GM19438 (cell line): ENCODE measurements at regions not wholly inside any gene's neighbourhood (a gene's known extent, or its start where the extent isn't known, plus 50 kb on each side); places are given as distances from the start of the nearest gene placed in this dataset.
A peak's percentile ranks its signal among the peaks of the same experiment; 100 is the strongest.
"Not testable (repeated sequence)": the region's sequence is repeated elsewhere in the genome, so short reads cannot be mapped to it uniquely, and the experiment has no call there.

ENCODE experiments used
- ATAC-seq: cut with Tn5 transposase; IDR thresholded peaks from one replicate; pipeline ENCODE4 v1.9.1; 2021; ENCODE audit warnings: low read depth; ENCODE audit not compliant: unreplicated experiment

- ATAC-seq = not testable (repeated sequence)
Measured at GRCh38 chr7:65794671-65795391, 78.0 kb upstream of the VKORC1L1 start.

- not testable (repeated sequence) for ATAC-seq
Measured at GRCh38 chr7:65795392-65795716, 77.5 kb upstream of the VKORC1L1 start.

- no peak for ATAC-seq
Measured at GRCh38 chr7:65796205-65796604, 76.7 kb upstream of the VKORC1L1 start.

GRCh38 chr7:65797086-65797485 is 75.8 kb upstream of the VKORC1L1 start:
- not testable (repeated sequence) for ATAC-seq

- ATAC-seq = not testable (repeated sequence)
Measured at GRCh38 chr7:65797566-65797965, 75.3 kb upstream of the VKORC1L1 start.

GRCh38 chr7:65798111-65799075 is 74.5 kb upstream of the VKORC1L1 start:
- peak; percentile 95 for ATAC-seq

- not testable (repeated sequence) for ATAC-seq
Measured at GRCh38 chr7:65800191-65800590, 72.7 kb upstream of the VKORC1L1 start.

- no peak for ATAC-seq
Measured at GRCh38 chr7:65800890-65801341, 72.0 kb upstream of the VKORC1L1 start.

- no peak for ATAC-seq
Measured at GRCh38 chr7:65804887-65805286, 68.0 kb upstream of the VKORC1L1 start.

- not testable (repeated sequence) for ATAC-seq
Measured at GRCh38 chr7:65807067-65807466, 65.8 kb upstream of the VKORC1L1 start.

GRCh38 chr7:65809259-65809981 is 63.5 kb upstream of the VKORC1L1 start:
- peak; percentile 88 for ATAC-seq

GRCh38 chr7:65809982-65810288 is 62.9 kb upstream of the VKORC1L1 start:
- ATAC-seq = peak; percentile 38

GRCh38 chr7:65812281-65812680 is 60.6 kb upstream of the VKORC1L1 start:
- ATAC-seq = no peak

GRCh38 chr7:65814556-65815167 is 58.2 kb upstream of the VKORC1L1 start:
- ATAC-seq = not testable (repeated sequence)

- ATAC-seq = no peak
Measured at GRCh38 chr7:65820287-65820950, 52.5 kb upstream of the VKORC1L1 start.
